HG02610 (cell line): ENCODE measurements at regions not wholly inside any gene's neighbourhood (a gene's known extent, or its start where the extent isn't known, plus 50 kb on each side); places are given as distances from the start of the nearest gene placed in this dataset.

ENCODE experiments used
- ATAC-seq: cut with Tn5 transposase; IDR thresholded peaks from one replicate; pipeline ENCODE4 v1.9.1; 2021; ENCODE audit warnings: mild to moderate bottlenecking, moderate library complexity; ENCODE audit not compliant: unreplicated experiment

DNA sequence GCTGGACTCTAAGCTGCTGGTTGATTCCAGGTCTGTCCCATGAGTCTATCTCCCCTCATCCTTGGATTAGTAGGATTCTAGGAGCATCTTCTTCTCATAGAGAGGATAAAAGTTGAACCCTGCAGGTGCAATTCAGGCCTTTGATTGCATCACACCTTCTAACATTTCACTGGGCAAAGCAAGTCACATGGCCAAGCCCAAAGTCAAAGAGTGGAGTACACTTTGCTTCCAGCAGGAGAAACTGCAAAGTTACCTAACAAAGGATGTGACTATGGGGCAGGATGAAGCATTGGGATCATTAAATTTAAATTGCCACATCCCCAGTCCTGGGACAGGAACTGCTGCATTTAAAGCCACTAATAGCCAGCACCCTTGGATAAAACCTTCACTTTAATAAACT, 51.0 kb upstream of the EGFLAM start:
- no peak for ATAC-seq

DNA sequence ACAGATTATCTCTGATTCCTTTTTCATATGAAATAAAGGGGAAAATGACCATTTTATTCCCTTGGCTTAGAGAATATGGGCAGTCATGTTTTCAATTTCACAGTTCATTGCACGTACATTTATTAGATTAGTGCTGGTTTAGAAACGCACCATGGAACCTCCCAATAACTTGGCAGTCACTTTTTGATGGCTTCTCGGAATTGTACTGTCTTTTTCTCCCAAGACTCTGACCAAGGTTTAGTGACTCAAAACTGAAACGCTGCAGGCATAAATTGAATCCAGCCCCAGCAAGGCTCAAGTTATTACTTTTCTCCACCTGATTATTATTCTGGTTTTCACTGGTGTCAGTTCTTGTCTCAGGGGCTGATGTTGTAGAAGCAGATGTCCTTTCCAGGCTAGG, 55.6 kb upstream of the EGFLAM start:
- no peak for ATAC-seq

DNA sequence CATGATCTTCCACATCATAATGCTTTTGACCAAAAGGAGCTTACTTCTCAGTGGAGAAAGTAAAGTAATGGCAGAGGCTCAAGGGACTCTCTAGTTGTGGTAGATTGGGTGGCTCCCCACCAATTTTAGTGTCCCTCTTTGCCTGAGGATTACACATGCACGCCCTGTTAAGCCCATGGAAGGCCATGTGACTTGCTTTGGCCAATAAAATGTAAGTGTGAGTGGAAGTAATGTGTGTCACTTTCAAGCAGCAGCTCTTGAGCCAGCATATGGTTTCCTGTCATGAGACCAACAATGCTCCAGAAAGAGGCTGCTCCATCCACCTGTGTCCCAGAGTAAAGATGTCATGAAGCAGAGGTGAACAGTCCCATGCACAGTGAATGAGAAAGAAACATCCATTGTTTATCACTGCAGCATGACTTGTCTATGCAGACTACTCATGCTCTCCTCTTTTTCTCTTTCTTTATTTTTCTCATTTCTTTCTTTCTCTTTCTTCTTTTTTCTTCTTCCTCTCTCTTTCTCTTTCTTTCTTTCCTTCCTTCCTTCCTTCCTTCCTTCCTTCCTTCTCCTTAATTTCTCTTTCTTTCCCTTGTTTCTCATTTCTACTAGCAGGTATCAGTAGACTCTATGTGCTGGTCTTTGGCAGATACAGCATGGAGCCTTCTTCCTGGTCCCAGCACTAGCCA, 57.3 kb upstream of the EGFLAM start:
- no peak for ATAC-seq

DNA sequence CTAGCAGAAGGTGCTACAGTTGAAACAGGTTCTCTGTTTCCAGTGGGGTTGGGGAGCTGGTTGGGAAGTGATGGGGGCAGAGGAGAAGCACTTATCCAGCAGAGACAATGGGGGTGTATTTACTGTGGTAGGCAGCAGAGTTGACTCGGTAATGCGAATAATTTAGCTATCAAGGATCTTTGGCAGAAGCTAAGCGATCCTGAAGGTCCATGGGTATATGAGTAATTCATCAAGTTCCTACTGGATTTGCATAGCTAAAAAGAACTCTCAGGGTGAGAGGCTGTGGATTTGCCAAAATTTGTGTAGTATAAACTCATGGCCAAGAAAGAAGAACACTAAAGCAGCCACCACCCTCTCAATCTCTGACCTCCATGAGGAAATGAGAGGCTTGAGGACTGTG, 61.2 kb upstream of the EGFLAM start:
- ATAC-seq: no peak

DNA sequence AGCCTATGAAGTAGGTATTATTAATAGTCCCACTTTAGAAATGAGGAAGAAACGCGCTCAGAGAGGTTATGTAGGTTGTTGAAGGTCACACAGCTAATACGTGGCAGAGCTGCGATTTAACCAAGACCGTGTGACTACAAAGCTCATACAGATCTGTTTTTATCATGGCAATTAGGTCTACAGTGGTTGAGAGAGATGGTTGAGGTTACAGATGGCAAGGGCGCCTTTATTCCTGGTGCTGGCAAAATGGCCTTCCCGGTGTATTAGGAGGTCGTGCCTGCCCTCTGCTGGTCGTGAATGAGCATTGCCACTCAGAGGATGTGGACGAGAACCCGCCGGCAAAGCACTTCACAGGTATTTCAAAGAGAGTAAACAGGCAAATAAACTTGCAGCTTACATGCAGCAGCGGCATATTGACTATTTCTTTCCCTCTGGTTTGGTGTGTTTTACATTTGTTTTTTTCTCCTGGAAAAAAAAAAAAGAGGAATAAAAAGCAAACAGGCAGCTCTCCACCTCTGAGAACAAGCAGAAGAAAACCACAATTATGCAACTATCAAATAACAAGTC, 65.3 kb upstream of the EGFLAM start:
- ATAC-seq: no peak

DNA sequence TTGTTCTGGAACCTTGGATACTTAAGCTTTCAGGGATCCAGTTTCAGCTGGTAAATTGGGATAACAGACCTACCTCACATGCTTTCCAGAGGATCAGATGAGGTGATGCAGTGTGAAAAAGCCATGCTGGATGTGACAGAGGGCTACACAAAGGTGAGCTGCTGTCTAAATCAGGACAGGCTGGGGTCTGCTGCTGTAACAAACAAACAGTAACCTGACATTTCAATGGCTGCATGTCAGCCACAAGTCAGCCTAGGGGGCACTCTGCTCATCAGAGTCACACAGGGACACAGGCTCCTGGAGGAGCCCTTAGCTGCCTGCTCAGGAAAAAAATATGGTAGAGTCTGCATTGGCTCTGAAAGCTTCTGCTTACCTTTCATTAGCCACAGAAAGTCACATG, 66.7 kb upstream of the EGFLAM start:
- ATAC-seq: no peak

DNA sequence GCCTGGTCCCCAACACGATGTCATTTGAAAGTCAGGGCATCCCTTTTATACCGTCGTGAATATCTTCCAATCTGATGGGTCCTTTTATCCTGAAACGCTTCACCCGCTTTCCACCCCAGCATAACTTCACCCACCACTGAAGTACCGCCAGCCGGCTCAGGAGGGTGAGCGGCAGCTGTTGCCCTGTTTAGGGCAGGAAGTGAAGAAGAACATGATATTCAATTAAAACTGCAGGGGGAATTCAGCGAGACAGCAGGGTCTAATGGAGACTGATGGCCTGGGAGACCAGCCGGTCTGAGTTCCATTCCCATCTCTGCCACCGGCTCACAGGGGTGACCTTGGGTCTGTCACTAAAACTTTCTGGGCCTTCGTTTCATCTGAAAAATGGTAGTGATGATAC, 68.2 kb upstream of the EGFLAM start:
- ATAC-seq: no peak

DNA sequence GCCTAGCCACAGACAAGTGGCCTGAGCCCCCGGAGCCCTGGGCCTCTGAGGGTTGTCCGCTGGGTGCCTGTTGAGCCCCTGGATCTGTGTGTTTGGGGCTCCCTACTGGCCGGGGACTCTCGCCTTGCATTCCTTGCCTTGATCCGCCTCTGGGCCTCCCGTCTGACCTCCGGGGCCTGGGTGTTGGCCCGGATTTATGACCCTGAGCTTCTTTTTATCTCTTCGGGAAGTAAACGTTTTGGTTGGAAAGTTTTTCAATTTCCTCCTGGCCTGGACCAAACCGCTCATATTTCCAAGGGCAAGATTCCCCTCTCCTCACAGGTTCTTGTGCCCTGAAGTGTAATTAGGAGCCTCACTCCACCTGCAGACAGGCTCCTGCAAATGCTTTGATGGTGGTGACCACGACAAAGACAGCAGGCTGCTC, 69.3 kb upstream of the EGFLAM start:
- ATAC-seq: no peak

DNA sequence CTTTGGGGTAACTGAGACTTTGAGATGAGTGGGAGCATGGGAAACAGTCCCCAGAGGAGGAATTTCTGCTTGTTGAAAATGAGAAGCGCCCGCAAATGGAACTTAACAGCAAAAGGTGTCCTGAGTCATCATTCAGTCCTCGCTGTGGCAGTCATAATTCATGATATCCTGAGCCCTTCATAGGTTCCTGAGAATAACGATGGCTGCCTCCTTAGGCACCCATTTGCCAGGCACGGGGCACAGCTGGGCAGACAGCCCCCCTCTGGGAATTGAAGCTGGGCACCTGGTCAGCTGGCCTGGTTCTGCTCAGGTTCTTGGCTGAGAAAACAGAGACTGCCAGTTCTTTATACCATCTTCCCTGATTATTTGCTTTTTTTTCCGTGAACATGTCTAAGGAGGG, 69.8 kb upstream of the EGFLAM start:
- ATAC-seq: no peak

DNA sequence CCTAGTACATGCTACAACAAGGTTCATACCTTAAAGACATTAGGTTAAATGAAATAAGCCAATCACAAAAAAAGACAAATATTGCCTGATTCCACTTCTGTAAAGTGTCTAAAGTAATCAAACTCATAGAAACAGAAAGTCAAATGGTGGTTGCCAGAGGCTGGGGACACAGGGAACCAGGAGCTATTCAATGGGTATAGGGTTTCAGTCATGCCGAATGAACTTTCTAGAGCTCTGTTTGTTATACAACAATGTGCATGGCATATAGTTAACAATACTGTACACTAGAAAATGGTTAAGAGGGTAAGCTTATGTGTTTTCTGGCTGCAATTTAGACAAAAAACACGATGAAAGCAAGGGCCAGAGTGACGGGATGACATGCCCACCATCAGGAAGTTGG, 70.8 kb upstream of the EGFLAM start:
- no peak for ATAC-seq

DNA sequence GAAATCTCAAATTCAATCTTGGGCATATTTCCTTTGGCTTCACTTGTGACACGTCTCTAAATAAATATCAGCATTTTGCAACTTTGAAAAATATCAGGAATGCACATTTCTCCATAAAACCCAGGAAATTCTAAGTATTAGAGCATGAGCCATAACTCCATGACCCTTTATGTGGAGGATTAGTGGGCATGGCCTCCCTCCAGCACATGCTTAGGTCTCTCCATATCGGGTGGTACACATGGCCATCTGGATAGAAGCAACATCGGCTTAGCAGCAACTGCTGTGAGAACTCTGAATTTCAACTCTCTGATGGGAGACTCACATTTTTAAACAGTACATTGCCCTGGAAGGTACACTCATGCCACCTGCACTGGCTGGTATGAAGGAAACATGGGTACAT, 73.7 kb upstream of the EGFLAM start:
- no peak for ATAC-seq

DNA sequence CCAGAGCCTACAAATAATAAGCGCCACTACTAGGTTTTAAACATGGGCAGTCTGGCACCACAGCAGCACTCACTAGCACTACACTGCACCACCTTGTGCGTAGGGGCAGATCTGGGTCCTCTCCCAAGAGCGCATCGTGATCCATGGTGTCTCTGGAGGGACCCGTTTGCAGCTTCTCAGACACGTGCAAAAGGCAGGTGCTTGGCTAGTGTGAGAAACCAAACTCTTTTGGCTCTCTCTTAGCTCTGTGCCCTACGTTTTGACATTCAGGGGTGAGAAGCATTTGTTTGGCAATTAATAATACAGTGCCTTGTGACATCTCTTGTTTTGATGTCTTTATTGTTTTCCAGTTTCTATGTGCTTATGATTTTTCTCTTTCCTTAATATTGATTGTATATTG, 75.4 kb upstream of the EGFLAM start:
- no peak for ATAC-seq

DNA sequence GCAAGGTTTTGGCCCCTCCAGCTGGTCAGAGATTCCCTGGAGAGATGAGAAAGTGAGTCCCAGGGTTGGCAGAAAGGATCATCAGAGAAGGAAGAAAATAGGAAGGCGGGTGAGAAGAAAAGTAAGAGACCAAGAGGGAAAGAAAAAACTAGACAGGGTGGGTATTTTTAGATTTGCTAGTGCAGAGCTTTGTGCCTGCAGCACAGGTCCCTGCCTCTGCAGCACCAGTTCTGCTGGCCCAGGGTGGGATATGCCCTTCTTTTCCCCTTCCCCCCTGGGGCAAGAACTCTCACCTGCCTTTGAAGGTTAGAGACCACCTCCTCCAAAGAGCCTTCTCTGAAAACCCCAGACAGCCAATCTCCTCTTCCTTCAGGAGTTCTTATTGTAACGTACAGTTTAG, 90.3 kb upstream of the EGFLAM start:
- ATAC-seq: no peak

DNA sequence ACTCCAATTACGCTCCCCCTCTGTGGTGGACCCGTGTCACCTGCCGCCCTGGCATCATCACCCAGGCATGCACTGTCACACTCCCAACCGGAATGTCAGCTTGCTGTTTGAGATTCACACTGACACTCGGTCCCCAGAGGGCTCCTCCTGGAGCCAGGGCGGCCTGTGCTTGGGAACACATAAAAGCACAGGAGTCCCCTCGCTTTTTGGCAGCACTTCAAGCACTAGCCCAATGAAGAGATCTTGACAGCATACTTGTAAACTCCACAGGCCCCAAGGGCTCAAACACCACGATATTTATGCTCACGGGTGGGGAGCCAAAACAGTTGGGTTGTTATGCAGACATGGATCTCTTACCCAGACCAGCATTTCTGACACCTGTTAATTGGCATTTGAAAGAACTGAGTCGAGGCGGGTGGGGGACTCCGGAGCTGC, 90.8 kb upstream of the EGFLAM start:
- ATAC-seq: no peak

DNA sequence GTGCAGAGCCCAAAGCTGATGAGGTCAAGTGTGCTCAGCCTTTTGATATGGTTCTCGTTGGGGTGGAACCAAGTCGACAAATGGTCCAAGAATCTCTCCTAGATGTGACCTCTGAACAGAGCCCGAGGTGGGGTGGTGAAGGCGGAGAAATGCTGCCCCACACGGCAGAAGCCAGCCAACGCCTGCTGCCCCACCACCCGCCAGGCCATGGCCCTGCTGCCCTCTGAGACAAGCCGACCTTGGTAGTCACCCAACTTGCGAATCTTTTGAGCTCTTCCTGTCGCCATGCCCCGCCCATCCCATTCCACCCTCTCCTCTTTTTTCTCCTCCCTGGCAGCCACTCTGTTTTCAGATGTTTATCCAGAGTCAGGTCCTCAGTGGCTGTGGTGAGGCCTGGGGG, 91.5 kb upstream of the EGFLAM start:
- no peak for ATAC-seq

DNA sequence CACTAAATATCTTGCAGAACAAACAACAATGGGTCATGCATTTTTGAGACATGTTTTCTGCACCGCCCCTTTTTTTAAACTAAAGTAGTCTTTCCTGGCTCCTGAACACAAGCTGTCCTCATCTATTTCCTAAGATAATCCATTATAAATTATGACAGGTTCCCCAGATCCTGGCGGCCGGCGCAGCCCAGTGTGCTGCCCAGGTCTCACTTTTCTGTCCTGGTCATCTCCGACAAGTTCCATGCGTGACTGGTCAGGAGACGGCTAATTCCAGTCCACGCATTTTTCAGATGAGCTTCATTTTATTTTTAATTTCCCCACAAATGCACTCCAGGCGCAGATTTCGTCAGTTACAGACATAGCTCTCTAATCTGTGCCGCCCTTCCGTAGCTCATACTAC, 92.9 kb upstream of the EGFLAM start:
- no peak for ATAC-seq

DNA sequence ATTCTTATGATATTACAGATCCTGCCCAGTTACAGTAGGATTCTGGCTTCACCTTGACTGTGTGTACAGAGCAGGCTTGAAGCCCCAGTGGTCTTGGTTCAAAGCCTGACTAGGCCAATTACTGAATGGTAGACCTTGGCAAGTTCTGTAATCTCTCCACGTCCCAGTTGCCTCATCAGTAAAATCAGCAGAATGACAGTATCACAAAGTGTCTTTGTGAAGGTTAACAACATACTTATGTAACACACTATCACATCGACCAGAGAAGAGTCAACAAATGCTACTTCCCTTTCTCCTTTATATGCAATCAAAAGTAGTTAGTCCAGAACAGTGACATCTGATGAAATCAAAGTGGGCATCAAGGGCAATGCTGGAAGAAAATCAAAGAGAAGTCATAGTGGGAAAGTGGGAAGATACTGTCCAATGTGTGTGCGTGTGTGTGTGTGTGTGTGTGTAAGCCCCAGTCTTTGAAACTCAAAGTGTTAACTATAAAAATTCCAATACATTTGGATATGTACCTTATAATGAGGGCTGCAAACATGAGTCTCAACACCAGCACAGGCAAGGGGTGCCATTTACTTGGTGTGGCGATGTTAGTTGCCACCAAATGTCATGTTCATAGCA, 93.5 kb upstream of the EGFLAM start:
- ATAC-seq: no peak

DNA sequence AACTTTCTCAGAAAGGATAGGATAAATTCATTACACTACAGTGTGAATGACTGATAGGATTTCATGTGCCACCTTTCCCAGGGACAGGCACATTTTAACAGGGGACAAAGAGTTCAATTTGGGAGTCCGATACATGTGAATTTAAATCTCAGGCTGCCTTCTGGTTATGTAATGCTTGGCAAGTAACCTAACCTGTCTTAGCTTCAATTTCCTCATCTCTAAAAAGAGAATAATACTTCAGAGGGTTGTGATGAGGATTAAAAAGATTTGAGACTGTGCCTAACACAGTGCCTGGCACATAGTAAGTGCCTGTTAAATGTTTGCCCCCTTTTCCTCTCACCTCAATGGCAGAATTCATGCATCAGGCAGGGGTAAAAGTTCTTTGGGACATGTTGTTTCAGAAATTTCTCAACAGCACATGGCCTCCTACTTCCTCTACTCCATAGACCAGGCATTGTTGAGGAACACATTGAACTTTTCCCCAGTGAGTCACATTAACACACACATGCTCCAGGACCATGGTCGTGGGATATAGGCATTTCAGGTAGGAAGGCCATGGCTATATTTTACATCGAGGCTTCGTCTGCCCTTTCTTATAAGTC, 94.6 kb upstream of the EGFLAM start:
- ATAC-seq: no peak

DNA sequence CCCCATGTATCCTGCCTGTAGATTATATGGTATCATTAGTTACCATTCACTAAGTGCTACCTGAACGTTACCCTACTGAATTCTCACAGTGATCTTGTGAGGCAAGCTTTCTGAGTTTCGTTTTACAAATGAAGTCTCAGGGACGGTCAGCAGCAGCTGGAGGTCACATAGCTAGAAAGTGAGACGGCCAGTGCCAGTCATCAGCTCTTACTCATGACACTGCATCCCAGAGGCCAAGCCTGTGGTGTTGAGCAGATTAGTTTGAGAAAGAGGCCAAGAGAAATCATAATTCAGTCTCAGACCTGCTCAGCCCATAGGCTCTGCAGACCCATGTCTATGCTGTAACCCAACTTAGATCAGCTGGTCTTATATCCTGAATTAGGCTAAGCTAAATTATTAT, 95.7 kb upstream of the EGFLAM start:
- ATAC-seq: no peak

DNA sequence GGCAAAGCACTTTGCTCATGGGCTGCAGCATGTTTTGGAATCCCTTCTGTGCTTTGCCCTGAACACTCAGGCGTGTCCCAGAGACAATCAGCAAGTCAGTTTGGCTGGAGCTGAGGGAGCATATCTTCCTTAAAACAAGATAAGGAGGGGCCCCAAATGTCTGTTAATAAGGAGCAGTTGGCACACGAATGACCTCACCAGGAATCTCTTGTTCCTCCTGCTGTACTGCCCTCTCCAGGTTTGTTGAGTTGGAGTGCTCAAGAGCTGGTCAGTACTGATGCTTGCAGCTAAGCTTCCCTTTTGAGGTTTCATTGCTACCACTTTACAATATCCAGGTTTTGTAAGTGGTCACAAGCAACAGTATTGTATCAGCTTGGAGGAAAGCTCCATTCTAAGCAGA, 101.3 kb upstream of the EGFLAM start:
- ATAC-seq: no peak

DNA sequence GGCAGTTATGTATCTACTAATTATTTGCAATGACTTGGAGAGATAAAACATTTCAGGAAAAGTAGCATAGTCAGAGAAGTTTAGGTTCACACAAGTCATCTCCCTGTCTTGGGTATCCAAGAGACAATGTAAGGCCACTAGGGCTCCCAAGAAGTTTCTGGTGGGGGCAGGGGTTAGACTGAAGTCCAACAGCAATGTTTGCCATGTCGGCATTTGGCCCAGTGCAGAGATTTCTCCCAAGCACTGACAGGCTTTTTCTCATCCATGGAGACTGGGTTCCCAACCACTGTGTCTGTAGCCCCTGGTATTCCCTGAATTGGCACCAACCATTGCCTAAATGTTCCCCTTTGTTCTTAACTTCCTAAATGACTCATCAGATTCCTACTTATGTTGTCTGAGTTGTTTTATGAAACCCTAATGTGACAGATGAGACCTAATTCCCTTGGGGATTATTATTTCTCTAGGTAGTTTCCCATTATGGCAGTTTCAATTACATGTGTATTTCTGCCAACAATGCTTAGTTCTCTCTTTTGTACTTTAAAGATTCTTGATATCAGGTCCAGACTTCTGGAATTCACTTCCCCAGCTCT, 103.6 kb upstream of the EGFLAM start:
- ATAC-seq: no peak

DNA sequence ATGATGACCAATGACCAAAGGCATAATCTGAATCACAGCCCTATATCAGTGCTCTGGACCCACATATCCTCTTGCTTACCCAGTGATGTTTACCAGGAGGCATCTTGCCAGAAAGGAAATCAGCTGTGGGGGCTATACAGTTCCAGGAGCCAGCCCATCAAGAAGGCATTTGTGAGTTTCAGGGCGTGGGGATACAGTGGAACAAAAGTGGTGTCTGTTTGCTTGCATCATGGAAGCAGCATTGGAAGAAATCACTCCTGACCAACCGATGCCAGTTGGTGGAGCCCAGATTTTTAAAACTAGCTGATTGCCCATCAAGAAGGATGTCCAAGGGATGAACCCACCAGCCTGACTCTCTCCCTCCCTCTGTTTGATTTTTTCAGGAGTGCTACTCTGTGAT, 106.5 kb upstream of the EGFLAM start:
- ATAC-seq: no peak
